GM18870 (cell line): ENCODE measurements at regions not wholly inside any gene's neighbourhood (a gene's known extent, or its start where the extent isn't known, plus 50 kb on each side); places are given as distances from the start of the nearest gene placed in this dataset.
"Not testable (repeated sequence)": the region's sequence is repeated elsewhere in the genome, so short reads cannot be mapped to it uniquely, and the experiment has no call there.

Experiments
- ATAC-seq: cut with Tn5 transposase; IDR thresholded peaks from one replicate; pipeline ENCODE4 v1.9.1; 2021; ENCODE audit warnings: moderate library complexity; ENCODE audit not compliant: unreplicated experiment

DNA sequence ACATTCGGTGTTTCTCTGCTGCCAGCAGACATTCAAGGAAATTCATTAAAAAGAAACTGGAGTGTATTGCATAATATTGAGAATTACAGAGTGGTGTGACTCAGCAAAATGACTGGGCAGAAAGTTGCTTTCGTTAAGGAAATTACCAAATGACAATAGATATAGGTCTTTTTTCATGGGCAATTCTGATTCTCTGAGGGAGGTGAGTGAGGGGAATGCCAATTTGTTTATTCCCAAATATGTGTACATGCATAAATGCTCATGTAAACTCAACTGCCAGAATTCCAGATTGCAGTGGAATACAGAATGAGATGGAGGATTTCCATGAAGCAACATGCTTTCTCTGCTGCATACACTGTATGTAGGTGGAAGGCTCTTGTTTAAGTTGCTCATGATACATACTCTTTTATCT lies 1730.1 kb downstream of the SLITRK5 start:
- ATAC-seq: no peak

DNA sequence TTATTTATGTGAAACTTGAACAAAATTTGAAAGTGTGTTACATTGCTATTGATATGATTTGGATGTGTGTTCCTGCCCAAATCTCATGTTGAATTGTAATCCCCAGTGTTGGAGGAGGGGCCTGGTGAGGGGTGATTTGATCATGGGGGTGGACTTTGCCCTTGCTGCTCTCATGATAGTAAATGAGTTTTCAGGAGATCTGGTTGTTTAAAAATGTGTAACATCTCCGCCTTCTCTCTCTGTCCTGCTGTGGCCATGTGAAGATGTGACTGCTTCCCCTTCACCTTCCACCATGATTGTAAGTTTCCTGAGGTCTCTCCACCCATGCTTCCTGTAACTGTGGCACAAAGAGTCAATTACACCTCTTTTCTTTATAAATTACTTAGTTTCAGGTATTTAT lies 1731.0 kb downstream of the SLITRK5 start:
- ATAC-seq: no peak

DNA sequence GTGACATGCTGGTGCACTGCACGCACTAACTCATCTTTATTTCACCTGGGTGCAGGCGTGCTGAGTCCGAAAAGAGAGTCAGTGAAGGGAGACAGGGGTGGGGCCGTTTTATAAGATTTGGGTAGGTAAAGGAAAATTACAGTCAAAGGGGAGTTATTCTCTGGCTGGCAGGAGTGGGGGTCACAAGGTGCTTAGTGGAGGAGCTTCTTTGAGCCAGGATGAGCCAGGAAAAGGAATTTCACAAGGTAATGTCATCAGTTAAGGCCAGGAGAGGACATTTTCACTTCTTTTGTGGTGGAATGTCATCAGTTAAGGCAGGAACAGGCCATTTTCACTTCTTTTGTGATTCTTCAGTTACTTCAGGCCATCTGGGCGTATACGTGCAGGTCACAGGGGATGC lies 1734.9 kb downstream of the SLITRK5 start:
- not testable (repeated sequence) for ATAC-seq

GRCh38 chr13:89407357-89407756 lies 1736.2 kb downstream of the SLITRK5 start:
- ATAC-seq: no peak

GRCh38 chr13:89432997-89433396 lies 1761.8 kb downstream of the SLITRK5 start:
- ATAC-seq: no peak

- ATAC-seq: not testable (repeated sequence)
Measured at GRCh38 chr13:89434624-89435023, 1763.5 kb downstream of the SLITRK5 start.

- ATAC-seq: no peak
Measured at GRCh38 chr13:89454681-89455080, 1783.5 kb downstream of the SLITRK5 start.

- no peak for ATAC-seq
Measured at GRCh38 chr13:89455225-89455624, 1784.1 kb downstream of the SLITRK5 start.

GRCh38 chr13:89455741-89456140 lies 1784.6 kb downstream of the SLITRK5 start:
- no peak for ATAC-seq

DNA sequence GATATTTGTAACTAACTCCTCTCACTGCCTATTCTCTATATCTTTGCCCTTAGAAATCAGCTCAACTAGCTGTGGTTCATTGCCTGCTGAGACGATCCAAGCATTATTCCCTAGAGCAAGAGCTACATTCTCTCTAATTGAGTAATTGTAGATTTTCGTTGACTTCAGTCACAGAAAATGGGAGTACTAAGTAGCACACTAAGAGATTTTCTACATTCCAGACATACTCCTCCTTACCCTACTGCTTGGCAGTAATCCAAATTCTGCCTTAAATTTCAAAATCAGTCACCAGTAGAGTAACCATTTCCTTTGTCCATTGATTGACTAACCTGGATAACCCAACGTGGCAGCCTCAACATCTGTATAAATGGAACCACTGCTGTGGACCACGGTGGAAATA lies 1786.8 kb downstream of the SLITRK5 start:
- ATAC-seq: no peak

DNA sequence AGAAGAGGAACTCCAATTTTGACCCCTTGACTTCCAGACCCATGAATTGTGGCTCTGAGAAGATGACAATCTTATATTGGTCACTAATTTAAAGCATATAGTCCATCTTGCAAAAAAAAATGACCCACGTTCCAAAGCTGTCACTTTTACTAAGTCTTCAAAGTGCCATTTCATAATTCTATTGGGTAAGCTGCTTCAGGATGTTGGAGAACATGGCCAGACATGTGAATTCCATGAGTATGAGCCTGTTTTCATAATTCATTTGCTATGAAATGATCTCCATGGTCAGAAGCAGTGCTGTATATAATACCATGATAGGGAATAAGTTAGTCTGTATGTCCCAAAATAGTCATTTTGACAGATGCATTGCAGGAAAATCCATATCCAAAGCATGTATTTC lies 1787.3 kb downstream of the SLITRK5 start:
- no peak for ATAC-seq

- not testable (repeated sequence) for ATAC-seq
Measured at GRCh38 chr13:89460895-89461294, 1789.7 kb downstream of the SLITRK5 start.

- peak; percentile 79 for ATAC-seq
Measured at GRCh38 chr13:89465366-89465765, 1794.2 kb downstream of the SLITRK5 start.

DNA sequence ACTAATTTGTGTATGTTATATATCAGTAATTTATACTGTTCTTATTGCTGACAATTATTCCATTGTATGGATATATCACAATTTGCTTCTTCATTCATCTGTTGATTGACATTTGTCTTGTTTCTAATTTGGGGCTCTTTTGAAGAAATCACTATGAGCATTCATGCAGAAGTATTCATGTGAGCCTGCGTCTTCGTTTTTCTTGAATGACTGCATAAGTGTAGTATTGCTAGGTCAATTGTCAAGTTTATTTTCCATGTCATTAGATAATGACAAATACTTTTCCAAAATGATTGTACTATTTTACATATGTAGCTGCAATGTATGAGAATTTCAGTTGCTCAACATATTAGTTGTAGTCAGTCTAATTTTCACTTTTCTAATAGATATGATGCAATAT lies 1796.9 kb downstream of the SLITRK5 start:
- ATAC-seq: no peak

- ATAC-seq: no peak
Measured at GRCh38 chr13:89470901-89471300, 1799.7 kb downstream of the SLITRK5 start.

- ATAC-seq: no peak
Measured at GRCh38 chr13:89474432-89474831, 1803.3 kb downstream of the SLITRK5 start.

GRCh38 chr13:89486065-89486464 lies 1814.9 kb downstream of the SLITRK5 start:
- ATAC-seq: no peak

GRCh38 chr13:89486709-89487108 lies 1815.5 kb downstream of the SLITRK5 start:
- no peak for ATAC-seq

DNA sequence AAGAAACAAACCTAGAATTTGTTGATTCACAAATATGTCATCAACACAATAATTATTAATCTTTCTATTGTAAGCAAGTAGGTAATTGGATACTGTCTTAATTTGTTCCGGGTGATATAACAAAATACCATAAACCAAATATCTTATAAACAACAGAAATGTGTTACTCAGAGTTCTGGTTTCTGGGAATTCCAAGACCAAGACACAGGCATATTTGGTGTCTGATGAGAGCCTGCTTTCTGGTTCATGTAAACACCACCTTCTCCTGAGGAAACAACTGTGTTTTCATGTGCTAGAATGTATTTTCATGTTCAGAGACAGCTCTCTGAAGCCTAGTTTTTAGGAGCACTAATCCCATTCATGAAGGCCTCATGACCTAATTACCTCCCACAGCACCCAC lies 1819.5 kb downstream of the SLITRK5 start:
- no peak for ATAC-seq

- ATAC-seq: no peak
Measured at GRCh38 chr13:89496478-89496877, 1825.3 kb downstream of the SLITRK5 start.

DNA sequence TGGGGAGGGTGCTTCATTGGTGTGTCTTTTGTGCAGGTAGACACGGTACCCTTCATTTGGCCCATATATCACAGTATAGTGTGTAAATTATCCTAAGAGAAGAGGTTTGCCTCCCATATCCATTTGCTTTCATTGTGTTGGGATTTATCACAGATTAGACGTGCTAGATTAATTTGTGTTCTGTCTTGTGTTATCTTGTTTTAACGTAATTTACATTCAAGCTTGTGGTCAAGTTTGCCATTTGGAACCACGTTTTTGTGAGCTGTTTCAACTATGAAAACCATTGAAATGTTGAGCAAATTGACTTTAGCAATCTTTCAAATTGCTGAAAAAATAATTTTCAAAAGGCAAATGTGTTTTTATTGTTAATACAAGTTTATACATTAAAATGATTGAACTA lies 1826.5 kb downstream of the SLITRK5 start:
- ATAC-seq: no peak

DNA sequence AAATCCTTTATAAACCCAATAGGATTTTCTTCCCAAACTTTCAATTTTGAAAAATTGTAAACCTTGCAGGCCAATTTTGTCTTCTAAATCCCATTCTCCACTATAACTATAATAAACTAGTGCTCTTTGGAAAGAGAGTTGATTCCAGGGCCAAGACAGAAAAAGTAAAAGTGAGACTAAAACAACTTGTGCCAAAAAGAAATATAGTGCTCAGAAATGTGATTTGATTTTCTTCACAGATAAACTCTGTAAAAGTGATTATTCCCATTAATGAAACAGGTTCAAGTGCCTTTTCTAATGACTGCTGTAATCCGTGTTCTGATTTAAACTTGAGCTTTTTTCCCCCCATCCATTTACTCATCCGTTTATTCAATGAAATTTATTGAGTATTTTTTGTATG lies 1831.1 kb downstream of the SLITRK5 start:
- no peak for ATAC-seq

- ATAC-seq: no peak
Measured at GRCh38 chr13:89514534-89515312, 1832.8 kb upstream of the MIR17HG start.
